Endothelial cell of umbilical vein (primary cell): ENCODE measurements at regions not wholly inside any gene's neighbourhood (a gene's known extent, or its start where the extent isn't known, plus 50 kb on each side); places are given as distances from the start of the nearest gene placed in this dataset.

Experiments used
- BruUV-seq: library from RNA; stranded (reverse); fragments of 400-500 nt; replicated peaks from 2 replicates; lab custom pipeline; 2021; lab: Mats Ljungman, UMichigan
- CTCF ChIA-PET: fragments of 300-600, 350-600 bp; sonication (Branson Sonifier 250); formaldehyde crosslinking; loops from one replicate; lab custom pipeline; 2021; ENCODE audit warnings: antibody characterized with exemption, inconsistent platforms; lab: Charles Lee
- POLR2A ChIA-PET: fragments of 300-600, 350-600 bp; sonication (Branson Sonifier 250); formaldehyde crosslinking; loops from one replicate; lab custom pipeline; 2021; ENCODE audit warnings: antibody characterized with exemption, inconsistent platforms; lab: Charles Lee
- DNase-seq: peaks from one replicate; pipeline ENCODE4 v3.0.0-alpha.2; 2011; ENCODE audit warnings: low read depth, low spot score
- FAIRE-seq: peaks from 2 replicates; lab custom pipeline; 2011; peaks lifted over from hg19 to GRCh38; lab: Jason Lieb, UNC
- H2AFZ ChIP-seq: 2 replicates; pipeline ENCODE4 v1.6.0; 2012; ENCODE audit warnings: low read depth, low read length, control low read depth, inconsistent platforms
- H3K27ac ChIP-seq: 2 replicates; pipeline ENCODE4 v1.5.1; 2011; ENCODE audit warnings: low read depth, mild to moderate bottlenecking, control low read depth, low read length, moderate library complexity; ENCODE audit not compliant: insufficient read depth
- H3K27me3 ChIP-seq, 2 experiments: 2 replicates each; pipeline versions ENCODE4 v1.6.0 to v1.6.1; 2011; ENCODE audit warnings: low read length in 2 of 2, mixed read lengths in 1 of 2; ENCODE audit not compliant: control insufficient read depth in 2 of 2, insufficient read depth in 2 of 2
- H3K36me3 ChIP-seq, 2 experiments: 2 replicates in 1 of 2; 3 replicates in 1 of 2; pipeline ENCODE4 v1.5.1; 2011; ENCODE audit warnings: low read length in 2 of 2, mild to moderate bottlenecking in 1 of 2, moderate library complexity in 1 of 2; ENCODE audit not compliant: control insufficient read depth in 2 of 2, insufficient read depth in 2 of 2; ENCODE audit errors: extremely low read depth in 1 of 2
- H3K4me1 ChIP-seq: 3 replicates; pipeline ENCODE4 v1.5.1; 2011; ENCODE audit warnings: mild to moderate bottlenecking, low read length; ENCODE audit not compliant: control insufficient read depth, insufficient read depth; ENCODE audit errors: extremely low read depth
- H3K4me2 ChIP-seq: 2 replicates; pipeline ENCODE4 v1.6.1; 2011; ENCODE audit warnings: low read length, control low read depth, mixed read lengths; ENCODE audit not compliant: insufficient read depth
- H3K4me3 ChIP-seq, 3 experiments: fragments of 200-600 bp in 1 of 3; sonication (generic), shearing (Covaris generic) in 1 of 3; replicated peaks in 1 of 3; 2 replicates each; pipeline ENCODE4 v1.5.1; 2011 to 2016; ENCODE audit warnings: control low read depth in 3 of 3, low read length in 3 of 3, mild to moderate bottlenecking in 2 of 3, inconsistent platforms in 1 of 3, low read depth in 1 of 3, moderate library complexity in 1 of 3; ENCODE audit not compliant: insufficient read depth in 1 of 3
- H3K79me2 ChIP-seq: 2 replicates; pipeline ENCODE4 v1.6.0; 2012; ENCODE audit warnings: low read length, inconsistent platforms; ENCODE audit not compliant: control insufficient read depth, insufficient read depth
- H3K9ac ChIP-seq: replicated peaks from 2 replicates; pipeline ENCODE3; 2011; ENCODE audit warnings: low read length, control low read depth; ENCODE audit not compliant: insufficient read depth; ENCODE audit errors: extremely low read depth
- H3K9me1 ChIP-seq: replicated peaks from 3 replicates; pipeline ENCODE4 v1.6.0; 2011; ENCODE audit warnings: mild to moderate bottlenecking, low read length; ENCODE audit not compliant: control insufficient read depth, insufficient read depth; ENCODE audit errors: extremely low read depth
- H3K9me3 ChIP-seq: replicated peaks from 2 replicates; pipeline ENCODE4 v1.5.1; 2012; ENCODE audit warnings: low read length, inconsistent platforms; ENCODE audit not compliant: control insufficient read depth, insufficient read depth
- H4K20me1 ChIP-seq: replicated peaks from 2 replicates; pipeline ENCODE3; 2011; ENCODE audit warnings: mild to moderate bottlenecking, low read length; ENCODE audit not compliant: control insufficient read depth, insufficient read depth; ENCODE audit errors: extremely low read depth
- CTCF ChIP-seq, 2 donors: IDR thresholded peaks; 1 replicate in 1 of 2; 2 replicates in 1 of 2; pipeline ENCODE4 v1.5.1; 2011; ENCODE audit warnings: low read length in 2 of 2, mild to moderate bottlenecking in 2 of 2, moderate library complexity in 2 of 2, control low read depth in 1 of 2, inconsistent platforms in 1 of 2, low read depth in 1 of 2; ENCODE audit not compliant: insufficient read depth in 1 of 2; ENCODE audit errors: extremely low read depth in 1 of 2
- EZH2 ChIP-seq: IDR thresholded peaks from 2 replicates; pipeline ENCODE4 v1.6.1; 2012; ENCODE audit warnings: borderline replicate concordance, low read depth, mild to moderate bottlenecking, moderate library complexity, low read length, inconsistent platforms; ENCODE audit not compliant: severe bottlenecking
- FOS ChIP-seq: IDR thresholded peaks from 2 replicates; pipeline ENCODE4 v1.6.1; 2011; ENCODE audit warnings: mild to moderate bottlenecking, low read length, moderate library complexity, borderline replicate concordance; ENCODE audit not compliant: insufficient read depth
- GATA2 ChIP-seq: IDR thresholded peaks from 2 replicates; pipeline ENCODE4 v1.7.0; 2011; ENCODE audit warnings: low read depth, mild to moderate bottlenecking, moderate library complexity, mixed read lengths, low read length; ENCODE audit not compliant: insufficient read length, insufficient read depth
- JUN ChIP-seq: IDR thresholded peaks from 2 replicates; pipeline ENCODE4 v1.6.1; 2011; ENCODE audit warnings: borderline replicate concordance, low read depth; ENCODE audit not compliant: insufficient read length, insufficient read depth
- MAX ChIP-seq: IDR thresholded peaks from 2 replicates; pipeline ENCODE4 v1.6.1; 2011; ENCODE audit not compliant: insufficient read depth, insufficient read length
- MYC ChIP-seq: IDR thresholded peaks from one replicate; pipeline ENCODE4 v1.6.1; 2011; ENCODE audit warnings: mild to moderate bottlenecking, low read depth, low read length
- POLR2A ChIP-seq: IDR thresholded peaks from 2 replicates; pipeline ENCODE4 v1.6.1; 2012; ENCODE audit warnings: low read depth, mild to moderate bottlenecking, control low read depth, low read length
- POLR2AphosphoS5 ChIP-seq: IDR thresholded peaks from 2 replicates; pipeline ENCODE4 v1.6.1; 2012; ENCODE audit warnings: low read depth, mild to moderate bottlenecking, control low read depth, low read length, moderate library complexity; ENCODE audit not compliant: insufficient read depth
- dilution Hi-C: fragments of 300-500 bp; cut with MboI; formaldehyde crosslinking; loops from one replicate; pipeline ENCODE4 v1.15.0; 2019; ENCODE audit warnings: low sequenced_read_pairs; ENCODE audit not compliant: extremely low pct_ligation_motif_present
- intact Hi-C: fragments of 100-400 bp; cut with micrococcal nuclease; formaldehyde crosslinking; loops from one replicate; pipeline ENCODE4 v1.10.0; 2022

- dilution Hi-C loops: no loop called here
- Histone ChIP-seq H3K27ac (no peak overlapping the region), H3K9ac (no peak overlapping the region), H2AFZ (no peak overlapping the region), H3K27me3 (no peaks in the 10 kb centered on the region), H3K36me3 (no peaks in the 10 kb centered on the region), H3K9me1 (no peaks in the 10 kb centered on the region), H3K4me2 (no peak overlapping the region), H3K9me3 (no peaks in the 10 kb centered on the region), H4K20me1 (no peaks in the 10 kb centered on the region), H3K4me3 (no peak overlapping the region), H3K79me2 (no peaks in the 10 kb centered on the region), H3K4me1 (no peaks in the 10 kb centered on the region)
- BruUV-seq: no TSS peak
- intact Hi-C loops: no loop called here
- TF ChIP-seq GATA2 (no peak), MYC (no peak), EZH2 (no peak), JUN (no peak), POLR2A (no peak), CTCF (IDR thresholded peaks at IDR 0.05; ENCODE audit: extremely low read depth in 1 of 2, insufficient read depth in 1 of 2, low read depth in 1 of 2, low read length in 2 of 2) (no peak)
- ChIA-PET CTCF (no interaction called here), POLR2A (no interaction called here)
- FAIRE-seq (no peak), DNase-seq (no peak)
Measured at GRCh38 chr2:145314119-145314633, 794.3 kb upstream of the ZEB2 start.

- Histone ChIP-seq H3K36me3 (no peaks in the 10 kb centered on the region), H3K27me3 (no peaks in the 10 kb centered on the region), H2AFZ (no peak overlapping the region), H3K9me1 (no peaks in the 10 kb centered on the region), H4K20me1 (no peaks in the 10 kb centered on the region), H3K4me1 (no peaks in the 10 kb centered on the region), H3K4me3 (no peak overlapping the region), H3K9ac (no peak overlapping the region), H3K79me2 (no peaks in the 10 kb centered on the region), H3K27ac (no peak overlapping the region), H3K4me2 (no peak overlapping the region), H3K9me3 (no peaks in the 10 kb centered on the region)
- no peak for FAIRE-seq
- no peak for TF ChIP-seq JUN
- no peak for TF ChIP-seq POLR2AphosphoS5
- TF ChIP-seq EZH2: no peak
- no peak for TF ChIP-seq MAX
- TF ChIP-seq FOS: no peak
- TF ChIP-seq MYC: no peak
- TF ChIP-seq POLR2A: no peak
- no peak for TF ChIP-seq GATA2
- no peak for TF ChIP-seq CTCF (IDR thresholded peaks at IDR 0.05; ENCODE audit: extremely low read depth in 1 of 2, insufficient read depth in 1 of 2, low read depth in 1 of 2, low read length in 2 of 2)
- POLR2A ChIA-PET: no interaction called here
- dilution Hi-C loops (no loop called here), intact Hi-C loops (no loop called here)
- DNase-seq: no peak
- CTCF ChIA-PET: interaction anchor here (1.3 kb wide), 1 partner anchor 18 kb away, joined by 3 read pairs; no protein-coding TSS in a partner anchor
- BruUV-seq: no TSS peak
Measured at GRCh38 chr2:145305889-145306288, 786.0 kb upstream of the ZEB2 start.
